ENCODE measurements at regions not wholly inside any gene's neighbourhood (a gene's known extent, or its start where the extent isn't known, plus 50 kb on each side); places are given as distances from the start of the nearest gene placed in this dataset.

- 39 to 53% methylated on average over 5 of the region's 5 CpGs for WGBS, 2 donors
These were observed 510.1 kb upstream of the RAB6C start for GRCh38 chr2:129469389-129469788.

DNA sequence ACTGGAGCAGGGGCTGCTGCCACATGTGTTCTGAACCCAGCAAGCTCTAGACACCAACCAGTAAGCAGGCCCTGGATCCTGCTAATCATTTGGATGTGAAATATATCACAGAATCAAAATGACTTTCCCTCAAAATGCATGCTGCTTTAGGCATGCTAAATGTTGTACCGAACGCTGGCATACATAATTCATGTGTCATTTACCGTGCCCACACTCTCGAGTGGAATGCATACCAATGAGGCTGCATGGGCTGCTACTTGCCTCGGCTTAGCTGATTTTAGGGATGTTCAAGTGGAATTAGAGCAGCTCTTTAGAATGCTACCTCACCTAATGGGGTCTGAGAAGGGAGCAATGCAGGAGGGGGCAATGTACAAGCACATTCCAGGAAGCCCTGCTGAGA, 509.6 kb upstream of the RAB6C start:
- H3K36me3 ChIP-seq, result no peaks in the 10 kb centered on the region
- no peak overlapping the region for H3K4me3 ChIP-seq
- FAIRE-seq, result no peak
- WGBS, 2 donors, result 73 to 79% methylated on average over 5 of the region's 5 CpGs
- H3K27ac ChIP-seq, result no peak overlapping the region
- intact Hi-C loops (cut with DNase I), result no loop called here
- no peaks in the 10 kb centered on the region for H3K9me3 ChIP-seq
- no peak for TF ChIP-seq CTCF (IDR thresholded peaks at IDR 0.05)
- no peak for ATAC-seq
- no peak for DNase-seq
- H3K27me3 ChIP-seq, result no peaks in the 10 kb centered on the region
- no peaks in the 10 kb centered on the region for H3K4me1 ChIP-seq

More at GRCh38 chr2:129469389-129469788, 510.1 kb upstream of the RAB6C start:
- no peaks in the 10 kb centered on the region for H3K27me3 ChIP-seq
- no peak for ATAC-seq
- FAIRE-seq, result no peak
- H3K36me3 ChIP-seq, result no peaks in the 10 kb centered on the region
- no peaks in the 10 kb centered on the region for H3K4me1 ChIP-seq
- no peak overlapping the region for H3K4me3 ChIP-seq
- no peak overlapping the region for H3K27ac ChIP-seq
- intact Hi-C loops (cut with DNase I), result no loop called here
- no peak for TF ChIP-seq CTCF (IDR thresholded peaks at IDR 0.05)
- H3K9me3 ChIP-seq, result no peaks in the 10 kb centered on the region
- no peak for DNase-seq

GRCh38 chr2:129478902-129479517, 500.5 kb upstream of the RAB6C start:
- intact Hi-C loops (cut with DNase I), result no loop called here
- FAIRE-seq, result no peak

GRCh38 chr2:129479892-129480291, 499.6 kb upstream of the RAB6C start:
- Histone ChIP-seq H3K9me3 (no peaks in the 10 kb centered on the region), H3K4me1 (no peaks in the 10 kb centered on the region), H3K4me3 (no peak overlapping the region), H3K36me3 (no peaks in the 10 kb centered on the region), H3K27ac (no peak overlapping the region), H3K27me3 (no peaks in the 10 kb centered on the region)
- FAIRE-seq, result no peak
- 50 to 56% methylated on average over 7 of the region's 7 CpGs for WGBS, 2 donors
- no peak for ATAC-seq
- DNase-seq, result no peak
- intact Hi-C loops (cut with DNase I), result no loop called here
- TF ChIP-seq CTCF (IDR thresholded peaks at IDR 0.05), result no peak

More at GRCh38 chr2:129478902-129479517, 500.5 kb upstream of the RAB6C start:
- Histone ChIP-seq H3K9me3 (no peaks in the 10 kb centered on the region), H3K4me1 (no peaks in the 10 kb centered on the region), H3K36me3 (no peaks in the 10 kb centered on the region), H3K4me3 (no peak overlapping the region), H3K27ac (no peak overlapping the region), H3K27me3 (no peaks in the 10 kb centered on the region)
- DNase-seq, result no peak
- ATAC-seq, result no peak
- no peak for TF ChIP-seq CTCF (IDR thresholded peaks at IDR 0.05)
- WGBS, 2 donors, result 66 to 67% methylated on average over 3 of the region's 3 CpGs

GRCh38 chr2:129480790-129481189, 498.7 kb upstream of the RAB6C start:
- WGBS, 2 donors, result 59 to 84% methylated on average over 3 of the region's 3 CpGs
- Histone ChIP-seq H3K9me3 (no peaks in the 10 kb centered on the region), H3K4me1 (no peaks in the 10 kb centered on the region), H3K4me3 (no peak overlapping the region), H3K27me3 (no peaks in the 10 kb centered on the region), H3K27ac (no peak overlapping the region), H3K36me3 (no peaks in the 10 kb centered on the region)
- FAIRE-seq (no peak), ATAC-seq (no peak), DNase-seq (no peak)
- intact Hi-C loops (cut with DNase I), result no loop called here
- no peak for TF ChIP-seq CTCF (IDR thresholded peaks at IDR 0.05)

All from pancreas (tissue), 10 donors.